WTC11 (cell line): ENCODE measurements at regions not wholly inside any gene's neighbourhood (a gene's known extent, or its start where the extent isn't known, plus 50 kb on each side); places are given as distances from the start of the nearest gene placed in this dataset.

Experiments
- ATAC-seq: fragments of 200-7000 bp; cut with Tn5 transposase; 2 replicates; pipeline ENCODE4 v1.10.0; 2021; ENCODE audit warnings: mild to moderate bottlenecking, moderate library complexity
- CTCF ChIA-PET: fragments of 300-600 bp; sonication (Branson Sonifier 250); formaldehyde crosslinking; loops from one replicate; lab custom pipeline; 2021; ENCODE audit warnings: antibody characterized with exemption; lab: Charles Lee
- POLR2A ChIA-PET: fragments of 350-600 bp; sonication (Branson Sonifier 250); formaldehyde crosslinking; loops from one replicate; lab custom pipeline; 2021; ENCODE audit warnings: antibody characterized with exemption; lab: Charles Lee
- DNase-seq: peaks from one replicate; pipeline ENCODE4 v3.0.0; 2021; ENCODE audit warnings: low spot score
- H3K27ac Mint-ChIP-seq: 2 replicates; pipeline ENCODE4 v1.8.0; 2021; ENCODE audit warnings: mixed read lengths
- H3K27me3 Mint-ChIP-seq: 2 replicates; pipeline ENCODE4 v1.8.0; 2021; ENCODE audit warnings: low read depth, mild to moderate bottlenecking, moderate library complexity, mixed read lengths
- H3K36me3 Mint-ChIP-seq: 2 replicates; pipeline ENCODE4 v1.8.0; 2021; ENCODE audit warnings: mixed read lengths
- H3K4me1 Mint-ChIP-seq: 2 replicates; pipeline ENCODE4 v1.8.0; 2022; ENCODE audit warnings: mixed read lengths
- H3K4me3 Mint-ChIP-seq: 2 replicates; pipeline ENCODE4 v1.8.0; 2021; ENCODE audit warnings: mild to moderate bottlenecking, moderate library complexity, mixed read lengths
- H3K9me3 Mint-ChIP-seq: 2 replicates; pipeline ENCODE4 v1.8.0; 2021; ENCODE audit warnings: mixed read lengths
- EMX1 ChIP-seq: fragments of 250-450 bp; sonication (Bioruptor Pico); IDR thresholded peaks from 2 replicates; pipeline ENCODE4 v1.8.0; 2021; ENCODE audit warnings: mild to moderate bottlenecking
- ESRRA ChIP-seq: sonication (generic); formaldehyde crosslinking; IDR thresholded peaks from 2 replicates; pipeline ENCODE4 v1.8.1; 2022; ENCODE audit warnings: mild to moderate bottlenecking, missing genetic modification reagents, borderline replicate concordance
- GABPB1 ChIP-seq: sonication (generic); formaldehyde crosslinking; IDR thresholded peaks from 2 replicates; pipeline ENCODE4 v1.8.1; 2023; ENCODE audit warnings: mild to moderate bottlenecking, missing genetic modification reagents
- GRHL2 ChIP-seq: fragments of 250-450 bp; sonication (Bioruptor Pico); IDR thresholded peaks from 2 replicates; pipeline ENCODE4 v1.8.0; 2022; ENCODE audit warnings: mild to moderate bottlenecking, moderate library complexity; ENCODE audit not compliant: insufficient replicate concordance, severe bottlenecking
- HMGA2 ChIP-seq: fragments of 250-450 bp; sonication (Bioruptor Pico); IDR thresholded peaks from 2 replicates; pipeline ENCODE4 v1.4.0; 2021; ENCODE audit warnings: mild to moderate bottlenecking, moderate library complexity
- IRF2 ChIP-seq: sonication (generic); formaldehyde crosslinking; IDR thresholded peaks from 2 replicates; pipeline ENCODE4 v1.8.0; 2022; ENCODE audit warnings: low read depth, missing genetic modification reagents, borderline replicate concordance
- JUN ChIP-seq: sonication (generic); formaldehyde crosslinking; IDR thresholded peaks from 2 replicates; pipeline ENCODE4 v1.8.0; 2023; ENCODE audit warnings: mild to moderate bottlenecking, missing genetic modification reagents
- NFE2L1 ChIP-seq: sonication (generic); formaldehyde crosslinking; IDR thresholded peaks from 2 replicates; pipeline ENCODE4 v1.8.1; 2023; ENCODE audit warnings: missing genetic modification reagents
- SOX15 ChIP-seq: fragments of 250-450 bp; sonication (Bioruptor Pico); IDR thresholded peaks from 2 replicates; pipeline ENCODE4 v1.9.0; 2021; ENCODE audit warnings: mild to moderate bottlenecking
- TEAD1 ChIP-seq: sonication (generic); formaldehyde crosslinking; IDR thresholded peaks from 2 replicates; pipeline ENCODE4 v1.8.0; 2022; ENCODE audit warnings: mild to moderate bottlenecking, missing genetic modification reagents
- ZNF232 ChIP-seq: sonication (generic); formaldehyde crosslinking; IDR thresholded peaks from 2 replicates; pipeline ENCODE4 v1.8.0; 2022; ENCODE audit warnings: mild to moderate bottlenecking, missing genetic modification reagents
- ZNF423 ChIP-seq: fragments of 250-450 bp; sonication (Bioruptor Pico); IDR thresholded peaks from 2 replicates; pipeline ENCODE4 v2.1.2; 2022; ENCODE audit warnings: mild to moderate bottlenecking, moderate library complexity
- TF ChIP-seq, protein P1 (sequence below): sonication (generic); formaldehyde crosslinking; IDR thresholded peaks from 2 replicates; pipeline ENCODE4 v1.8.1; 2023; ENCODE audit warnings: mild to moderate bottlenecking, missing genetic modification reagents, moderate library complexity
- TF ChIP-seq, protein P2 (sequence below): sonication (generic); formaldehyde crosslinking; IDR thresholded peaks from 2 replicates; pipeline ENCODE4 v1.8.1; 2022; ENCODE audit warnings: low read depth, mild to moderate bottlenecking, moderate library complexity, missing genetic modification reagents, borderline replicate concordance
- TF ChIP-seq, protein P3 (sequence below): sonication (generic); formaldehyde crosslinking; IDR thresholded peaks from 2 replicates; pipeline ENCODE4 v1.8.1; 2022; ENCODE audit warnings: mild to moderate bottlenecking, moderate library complexity, missing genetic modification reagents
- TF ChIP-seq, protein P4 (sequence below): sonication (generic); formaldehyde crosslinking; IDR thresholded peaks from 2 replicates; pipeline ENCODE4 v1.8.1; 2023; ENCODE audit warnings: mild to moderate bottlenecking, missing genetic modification reagents

DNA sequence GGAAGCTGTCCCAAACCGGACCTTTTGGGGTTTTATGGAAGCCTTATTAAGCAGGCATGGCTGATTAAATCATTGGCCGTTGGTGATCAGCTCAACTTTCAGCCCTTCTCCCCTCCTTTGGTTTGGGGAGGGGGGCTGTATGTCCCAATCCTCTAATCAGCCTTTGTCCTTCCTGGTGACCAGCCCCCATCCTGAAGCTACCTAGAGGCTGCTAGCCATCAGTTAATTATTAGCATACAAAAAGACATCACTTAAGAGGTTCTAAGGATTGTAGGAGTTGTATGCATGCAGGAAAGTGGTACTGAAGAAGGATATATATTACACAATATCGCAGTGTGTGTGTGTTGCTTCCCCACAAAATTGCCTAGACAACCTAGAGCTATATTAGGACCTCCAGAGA lies 553.3 kb upstream of the FZD8 start:
- DNase-seq: no peak
- TF ChIP-seq TEAD1 (CRISPR knock-in tag): no peak
- TF ChIP-seq, protein P1, sequence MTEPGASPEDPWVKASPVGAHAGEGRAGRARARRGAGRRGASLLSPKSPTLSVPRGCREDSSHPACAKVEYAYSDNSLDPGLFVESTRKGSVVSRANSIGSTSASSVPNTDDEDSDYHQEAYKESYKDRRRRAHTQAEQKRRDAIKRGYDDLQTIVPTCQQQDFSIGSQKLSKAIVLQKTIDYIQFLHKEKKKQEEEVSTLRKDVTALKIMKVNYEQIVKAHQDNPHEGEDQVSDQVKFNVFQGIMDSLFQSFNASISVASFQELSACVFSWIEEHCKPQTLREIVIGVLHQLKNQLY: no peak
- TF ChIP-seq ESRRA (CRISPR knock-in tag): no peak
- TF ChIP-seq, protein P2, sequence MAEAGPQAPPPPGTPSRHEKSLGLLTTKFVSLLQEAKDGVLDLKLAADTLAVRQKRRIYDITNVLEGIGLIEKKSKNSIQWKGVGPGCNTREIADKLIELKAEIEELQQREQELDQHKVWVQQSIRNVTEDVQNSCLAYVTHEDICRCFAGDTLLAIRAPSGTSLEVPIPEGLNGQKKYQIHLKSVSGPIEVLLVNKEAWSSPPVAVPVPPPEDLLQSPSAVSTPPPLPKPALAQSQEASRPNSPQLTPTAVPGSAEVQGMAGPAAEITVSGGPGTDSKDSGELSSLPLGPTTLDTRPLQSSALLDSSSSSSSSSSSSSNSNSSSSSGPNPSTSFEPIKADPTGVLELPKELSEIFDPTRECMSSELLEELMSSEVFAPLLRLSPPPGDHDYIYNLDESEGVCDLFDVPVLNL (CRISPR knock-in tag): no peak
- TF ChIP-seq SOX15 (CRISPR knock-in tag): no peak
- H3K4me3 Mint-ChIP-seq: no peak overlapping the region; the same call in 1 of the 2 replicates
- CTCF ChIA-PET: no interaction called here
- peak; percentile 93 for ATAC-seq
- peaks cover 5% of the 10 kb centered on the region for H3K27me3 Mint-ChIP-seq
- POLR2A ChIA-PET: no interaction called here
- H3K36me3 Mint-ChIP-seq: peaks cover 44% of the 10 kb centered on the region
- no peak overlapping the region for H3K27ac Mint-ChIP-seq
- peaks cover 27% of the 10 kb centered on the region for H3K4me1 Mint-ChIP-seq
- H3K9me3 Mint-ChIP-seq: peaks cover 48% of the 10 kb centered on the region

DNA sequence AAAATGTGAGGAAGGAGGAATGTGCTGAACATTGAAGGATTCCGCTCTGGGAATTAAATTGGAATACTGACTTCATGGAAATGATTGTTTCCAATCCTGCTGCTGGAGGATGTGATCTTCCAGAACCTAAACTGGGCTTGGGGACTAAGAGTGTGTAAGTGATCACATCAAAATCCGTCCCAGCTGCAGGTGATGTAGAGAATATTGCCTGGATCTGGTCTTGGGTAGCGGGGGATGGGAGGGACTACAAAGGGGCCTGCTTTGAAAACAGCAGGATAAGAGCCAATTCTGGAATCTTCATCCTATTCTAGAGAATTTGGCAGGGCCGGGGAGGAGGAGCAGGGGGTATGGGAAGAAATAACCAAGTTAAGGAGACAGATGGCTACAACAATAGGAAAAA lies 552.2 kb upstream of the FZD8 start:
- H3K27ac Mint-ChIP-seq: no peak overlapping the region
- H3K9me3 Mint-ChIP-seq: peaks cover 55% of the 10 kb centered on the region
- H3K27me3 Mint-ChIP-seq: peaks cover 9% of the 10 kb centered on the region
- H3K4me3 Mint-ChIP-seq: no peak overlapping the region
- H3K36me3 Mint-ChIP-seq: peaks cover 49% of the 10 kb centered on the region
- ATAC-seq (no peak), DNase-seq (no peak)
- POLR2A ChIA-PET: no interaction called here
- peaks cover 28% of the 10 kb centered on the region for H3K4me1 Mint-ChIP-seq
- TF ChIP-seq ZNF232 (CRISPR knock-in tag) (no peak), HMGA2 (no peak), GABPB1 (no peak), JUN (CRISPR knock-in tag) (no peak), IRF2 (CRISPR knock-in tag) (no peak), ESRRA (CRISPR knock-in tag) (no peak), NFE2L1 (CRISPR knock-in tag) (no peak), ZNF423 (no peak), GRHL2 (CRISPR knock-in tag) (no peak)
- TF ChIP-seq, protein P3, sequence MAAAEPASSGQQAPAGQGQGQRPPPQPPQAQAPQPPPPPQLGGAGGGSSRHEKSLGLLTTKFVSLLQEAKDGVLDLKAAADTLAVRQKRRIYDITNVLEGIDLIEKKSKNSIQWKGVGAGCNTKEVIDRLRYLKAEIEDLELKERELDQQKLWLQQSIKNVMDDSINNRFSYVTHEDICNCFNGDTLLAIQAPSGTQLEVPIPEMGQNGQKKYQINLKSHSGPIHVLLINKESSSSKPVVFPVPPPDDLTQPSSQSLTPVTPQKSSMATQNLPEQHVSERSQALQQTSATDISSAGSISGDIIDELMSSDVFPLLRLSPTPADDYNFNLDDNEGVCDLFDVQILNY: no peak
- TF ChIP-seq, protein P4, sequence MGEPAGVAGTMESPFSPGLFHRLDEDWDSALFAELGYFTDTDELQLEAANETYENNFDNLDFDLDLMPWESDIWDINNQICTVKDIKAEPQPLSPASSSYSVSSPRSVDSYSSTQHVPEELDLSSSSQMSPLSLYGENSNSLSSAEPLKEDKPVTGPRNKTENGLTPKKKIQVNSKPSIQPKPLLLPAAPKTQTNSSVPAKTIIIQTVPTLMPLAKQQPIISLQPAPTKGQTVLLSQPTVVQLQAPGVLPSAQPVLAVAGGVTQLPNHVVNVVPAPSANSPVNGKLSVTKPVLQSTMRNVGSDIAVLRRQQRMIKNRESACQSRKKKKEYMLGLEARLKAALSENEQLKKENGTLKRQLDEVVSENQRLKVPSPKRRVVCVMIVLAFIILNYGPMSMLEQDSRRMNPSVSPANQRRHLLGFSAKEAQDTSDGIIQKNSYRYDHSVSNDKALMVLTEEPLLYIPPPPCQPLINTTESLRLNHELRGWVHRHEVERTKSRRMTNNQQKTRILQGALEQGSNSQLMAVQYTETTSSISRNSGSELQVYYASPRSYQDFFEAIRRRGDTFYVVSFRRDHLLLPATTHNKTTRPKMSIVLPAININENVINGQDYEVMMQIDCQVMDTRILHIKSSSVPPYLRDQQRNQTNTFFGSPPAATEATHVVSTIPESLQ: no peak
- CTCF ChIA-PET: no interaction called here

DNA sequence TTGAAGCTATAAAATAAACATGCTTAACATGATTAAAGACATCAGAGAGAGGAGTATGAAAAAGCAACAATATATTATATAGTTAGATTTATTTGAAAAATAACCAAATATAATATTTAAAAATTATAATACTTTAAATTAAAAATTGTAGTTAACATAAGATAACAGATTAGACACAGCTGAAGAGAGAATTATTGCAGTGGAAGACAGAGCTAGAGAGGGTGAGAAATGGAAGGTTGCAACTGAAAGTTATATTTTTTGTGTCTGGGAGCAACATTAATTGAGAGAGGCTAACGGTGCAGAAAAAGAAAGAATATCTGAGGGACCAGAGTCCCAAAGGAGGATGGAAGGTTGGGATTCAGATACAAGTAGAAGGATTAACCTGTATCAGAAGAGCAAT lies 548.9 kb upstream of the FZD8 start:
- peaks cover 33% of the 10 kb centered on the region for H3K9me3 Mint-ChIP-seq
- POLR2A ChIA-PET: interaction anchor here (0.6 kb wide), 1 partner anchor 555 kb away, joined by 5 read pairs; no protein-coding TSS in a partner anchor
- no peak overlapping the region for H3K4me3 Mint-ChIP-seq
- ATAC-seq: no peak
- no peak overlapping the region for H3K27ac Mint-ChIP-seq
- H3K27me3 Mint-ChIP-seq: peaks cover 20% of the 10 kb centered on the region
- peaks cover 25% of the 10 kb centered on the region for H3K36me3 Mint-ChIP-seq
- TF ChIP-seq, protein P1: no peak
- TF ChIP-seq HMGA2 (peak; percentile 64; the same call in 1 of the 2 replicates), GABPB1 (no peak), EMX1 (no peak)
- TF ChIP-seq, all 79 proteins: peak for 1
- H3K4me1 Mint-ChIP-seq: peaks cover 52% of the 10 kb centered on the region
- DNase-seq: no peak
- CTCF ChIA-PET: no interaction called here
